ENCODE measurements at regions not wholly inside any gene's neighbourhood (a gene's known extent, or its start where the extent isn't known, plus 50 kb on each side); places are given as distances from the start of the nearest gene placed in this dataset.

DNA sequence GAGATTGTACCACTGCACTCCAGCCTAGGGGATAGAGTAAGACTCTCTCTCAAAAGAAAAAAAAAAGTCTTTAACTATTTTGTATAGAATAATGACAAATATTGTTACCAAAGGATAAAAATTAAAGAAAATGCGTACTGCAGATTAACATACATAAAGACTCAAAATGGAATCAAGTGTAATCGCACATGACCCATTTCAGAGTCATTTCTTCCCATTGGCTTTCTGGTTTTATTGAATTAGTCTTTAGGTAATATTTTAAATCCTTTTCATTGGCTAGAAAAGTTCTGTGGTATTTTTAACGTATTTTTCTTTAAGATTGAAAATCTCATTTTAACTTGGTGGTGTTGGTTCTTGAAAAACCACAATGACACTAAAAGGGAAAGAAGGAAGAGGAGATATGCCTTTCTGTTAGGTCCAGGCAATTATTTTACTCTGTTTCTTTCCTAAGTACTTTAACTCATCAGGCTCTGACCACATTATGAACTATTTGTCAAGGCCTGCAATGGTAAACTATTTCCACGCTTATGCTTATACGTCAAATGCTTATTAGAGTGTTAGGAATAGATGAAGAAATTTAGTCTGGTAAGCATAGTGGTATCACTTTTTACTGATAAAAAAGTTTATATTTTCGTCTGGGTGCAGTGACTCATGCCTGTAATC is 52.3 kb downstream of the PLEKHG1 start:
- Histone ChIP-seq H3K36me3 (ENCODE audit: control insufficient read depth, insufficient read depth, low read length) (no peaks in the 10 kb centered on the region), H3K4me3 (ENCODE audit: insufficient read depth, low read depth, low read length) (no peak overlapping the region), H3K4me1 (ENCODE audit: control insufficient read depth, insufficient read depth, low read length) (peaks cover 4% of the 10 kb centered on the region), H3K9me3 (ENCODE audit: control insufficient read depth, low read length) (no peaks in the 10 kb centered on the region), H3K27ac (ENCODE audit: insufficient read depth, low read depth, low read length, poor library complexity, severe bottlenecking) (no peak overlapping the region), H3K27me3 (ENCODE audit: control insufficient read depth, insufficient read depth, low read length, poor library complexity, severe bottlenecking) (no peaks in the 10 kb centered on the region)
- WGBS, 2 experiments: 96 to 97% methylated on average over 4 to 6 of the region's 6 CpGs

DNA sequence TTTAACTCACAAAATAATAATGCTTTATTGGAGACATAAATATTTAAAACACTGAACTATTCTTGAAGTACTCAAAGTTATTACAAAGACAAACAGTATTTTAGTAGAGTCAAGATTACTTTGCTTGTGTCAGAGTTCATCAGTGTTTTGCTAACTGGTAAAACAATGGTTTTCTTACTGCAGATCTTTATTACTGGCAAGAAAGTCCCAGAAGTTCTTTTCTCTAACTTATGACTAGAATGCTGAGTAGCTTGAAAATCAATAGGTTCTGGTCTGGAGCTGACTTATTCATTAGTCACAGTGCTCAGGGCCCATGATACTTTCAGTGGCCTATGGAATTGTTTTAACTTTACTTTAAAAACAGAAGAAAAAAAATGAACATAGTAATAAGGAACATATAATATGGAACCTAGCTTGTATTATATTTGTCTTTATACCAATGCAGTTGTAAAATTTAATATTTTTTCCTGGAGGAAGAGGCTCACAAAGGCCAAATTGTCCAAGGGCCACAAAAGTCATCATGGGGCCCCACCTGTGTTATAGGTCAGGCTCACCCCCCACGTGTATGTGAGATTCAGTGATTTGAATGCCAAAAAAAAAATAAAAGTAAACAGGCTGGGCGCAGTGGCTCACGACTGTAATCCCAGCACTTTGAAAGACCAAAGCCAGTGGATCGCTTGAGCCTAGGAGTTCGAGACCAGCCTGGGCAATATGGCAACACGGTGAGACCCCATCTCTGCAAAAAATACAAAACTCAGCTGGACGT is 53.3 kb downstream of the PLEKHG1 start:
- no peaks in the 10 kb centered on the region for H3K27me3 ChIP-seq (ENCODE audit: control insufficient read depth, insufficient read depth, low read length, poor library complexity, severe bottlenecking)
- 94% methylated on average over 7 of the region's 7 CpGs for WGBS, 2 experiments
- no peaks in the 10 kb centered on the region for H3K9me3 ChIP-seq (ENCODE audit: control insufficient read depth, low read length)
- peaks cover 4% of the 10 kb centered on the region for H3K4me1 ChIP-seq (ENCODE audit: control insufficient read depth, insufficient read depth, low read length)
- H3K36me3 ChIP-seq (ENCODE audit: control insufficient read depth, insufficient read depth, low read length): no peaks in the 10 kb centered on the region
- no peak overlapping the region for H3K4me3 ChIP-seq (ENCODE audit: insufficient read depth, low read depth, low read length)
- H3K27ac ChIP-seq (ENCODE audit: insufficient read depth, low read depth, low read length, poor library complexity, severe bottlenecking): no peak overlapping the region

DNA sequence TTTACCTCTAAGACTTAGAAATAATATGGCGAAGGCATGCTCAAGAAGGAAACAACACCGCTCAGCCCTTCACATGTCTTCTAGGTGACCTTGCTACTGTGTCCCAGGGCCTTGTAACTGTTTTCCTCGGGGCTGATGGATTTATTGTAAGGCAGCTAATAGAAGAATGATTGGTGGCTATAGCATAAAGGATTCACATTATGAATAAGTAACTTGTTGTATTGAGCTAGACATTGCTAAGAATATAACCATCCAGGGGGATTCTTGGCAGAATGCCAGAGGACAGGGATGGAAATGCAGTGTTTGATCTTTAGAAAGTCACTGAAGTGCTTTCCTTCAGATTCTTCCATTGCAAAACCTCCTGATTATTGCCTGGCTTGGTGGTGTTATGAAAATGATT is 54.9 kb downstream of the PLEKHG1 start:
- no peaks in the 10 kb centered on the region for H3K9me3 ChIP-seq (ENCODE audit: control insufficient read depth, low read length)
- H3K27ac ChIP-seq (ENCODE audit: insufficient read depth, low read depth, low read length, poor library complexity, severe bottlenecking): no peak overlapping the region
- H3K4me1 ChIP-seq (ENCODE audit: control insufficient read depth, insufficient read depth, low read length): peaks cover 4% of the 10 kb centered on the region
- H3K36me3 ChIP-seq (ENCODE audit: control insufficient read depth, insufficient read depth, low read length): no peaks in the 10 kb centered on the region
- WGBS, 2 experiments: 93 to 95% methylated on average over 3 of the region's 3 CpGs
- no peaks in the 10 kb centered on the region for H3K27me3 ChIP-seq (ENCODE audit: control insufficient read depth, insufficient read depth, low read length, poor library complexity, severe bottlenecking)
- no peak overlapping the region for H3K4me3 ChIP-seq (ENCODE audit: insufficient read depth, low read depth, low read length)

DNA sequence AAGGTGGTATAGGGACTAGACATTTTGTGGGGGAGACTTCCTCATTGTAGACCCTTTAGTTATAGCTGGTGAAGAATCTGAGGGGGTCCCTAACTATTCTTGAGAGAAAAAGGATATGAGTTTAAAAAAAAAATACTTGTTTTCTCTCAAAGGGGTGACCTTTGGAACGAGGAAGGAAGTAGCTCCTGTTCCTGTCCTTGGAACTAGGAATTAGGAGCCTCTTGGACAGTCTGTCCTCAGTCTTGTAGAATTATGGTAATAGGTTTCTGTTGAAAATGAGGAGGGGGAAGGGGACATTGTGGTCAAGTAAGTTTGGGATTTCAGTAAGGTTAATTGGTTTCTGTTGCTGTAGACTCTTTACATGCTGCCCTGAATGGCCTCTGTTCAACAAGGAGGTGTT is 56.5 kb downstream of the PLEKHG1 start:
- H3K36me3 ChIP-seq (ENCODE audit: control insufficient read depth, insufficient read depth, low read length): no peaks in the 10 kb centered on the region
- no peak overlapping the region for H3K4me3 ChIP-seq (ENCODE audit: insufficient read depth, low read depth, low read length)
- WGBS, 2 experiments: 95 to 96% methylated on average over 1 of the region's 1 CpG
- H3K27ac ChIP-seq (ENCODE audit: insufficient read depth, low read depth, low read length, poor library complexity, severe bottlenecking): no peak overlapping the region
- H3K9me3 ChIP-seq (ENCODE audit: control insufficient read depth, low read length): no peaks in the 10 kb centered on the region
- H3K4me1 ChIP-seq (ENCODE audit: control insufficient read depth, insufficient read depth, low read length): peaks cover 4% of the 10 kb centered on the region
- no peaks in the 10 kb centered on the region for H3K27me3 ChIP-seq (ENCODE audit: control insufficient read depth, insufficient read depth, low read length, poor library complexity, severe bottlenecking)

DNA sequence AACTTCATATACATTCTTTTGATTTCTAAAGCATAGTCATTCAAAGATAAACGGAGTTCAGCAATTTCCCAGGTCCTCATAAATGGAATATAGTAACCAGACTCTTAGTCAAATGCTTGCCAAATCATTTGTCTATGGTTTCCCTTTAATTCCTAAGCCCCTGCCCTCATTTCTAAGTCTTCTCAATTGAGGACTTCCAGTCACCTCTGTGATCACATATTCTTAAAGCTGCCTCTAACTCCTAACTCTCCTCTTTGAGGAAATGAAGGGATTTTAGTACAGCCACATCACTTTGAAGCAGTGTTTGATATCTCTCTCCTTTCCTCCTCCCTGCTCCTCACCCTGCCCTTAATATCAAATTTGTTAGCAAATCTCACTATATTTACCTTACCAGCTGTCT is 58.7 kb downstream of the PLEKHG1 start:
- Histone ChIP-seq H3K27me3 (ENCODE audit: control insufficient read depth, insufficient read depth, low read length, poor library complexity, severe bottlenecking) (no peaks in the 10 kb centered on the region), H3K36me3 (ENCODE audit: control insufficient read depth, insufficient read depth, low read length) (no peaks in the 10 kb centered on the region), H3K9me3 (ENCODE audit: control insufficient read depth, low read length) (no peaks in the 10 kb centered on the region), H3K4me1 (ENCODE audit: control insufficient read depth, insufficient read depth, low read length) (no peaks in the 10 kb centered on the region), H3K4me3 (ENCODE audit: insufficient read depth, low read depth, low read length) (no peak overlapping the region), H3K27ac (ENCODE audit: insufficient read depth, low read depth, low read length, poor library complexity, severe bottlenecking) (no peak overlapping the region)
- 81 to 86% methylated on average over 1 of the region's 1 CpG for WGBS, 2 experiments

DNA sequence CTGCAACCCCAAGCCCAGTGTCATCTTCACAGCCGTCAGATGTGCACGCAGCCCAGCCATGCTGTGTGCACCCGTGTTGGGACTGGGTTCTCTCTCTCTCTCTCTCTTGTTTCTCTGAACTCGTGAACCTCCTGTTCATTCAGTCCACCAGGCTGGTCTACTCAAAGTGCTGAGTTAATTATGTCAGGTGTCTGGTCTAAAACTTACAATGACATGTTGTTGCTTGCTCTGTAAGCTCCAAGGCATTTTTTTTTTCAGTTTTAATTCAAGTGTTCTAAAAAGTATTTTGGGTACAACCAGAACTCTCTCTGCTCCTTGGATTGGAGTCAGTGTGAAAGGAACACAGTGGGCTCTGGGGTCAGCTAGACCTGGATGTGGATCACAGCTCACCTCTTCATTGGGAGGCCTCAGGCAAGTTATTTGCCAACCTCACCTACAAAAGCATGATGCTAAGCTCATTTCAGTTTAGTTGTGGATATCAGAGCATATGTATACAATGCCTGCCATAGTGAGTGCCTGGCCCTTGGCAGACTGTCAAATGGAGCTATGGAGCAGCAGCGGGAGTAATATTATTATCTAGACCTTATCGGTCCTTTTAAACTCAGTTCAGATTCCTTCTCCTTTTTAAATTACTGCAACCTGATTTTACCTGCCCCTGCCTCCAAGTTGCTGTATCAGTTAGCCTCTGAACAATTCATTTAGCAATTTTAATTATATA is 59.5 kb downstream of the PLEKHG1 start:
- H3K36me3 ChIP-seq (ENCODE audit: control insufficient read depth, insufficient read depth, low read length): no peaks in the 10 kb centered on the region
- H3K27me3 ChIP-seq (ENCODE audit: control insufficient read depth, insufficient read depth, low read length, poor library complexity, severe bottlenecking): no peaks in the 10 kb centered on the region
- H3K4me3 ChIP-seq (ENCODE audit: insufficient read depth, low read depth, low read length): no peak overlapping the region
- 88 to 92% methylated on average over 5 of the region's 6 CpGs for WGBS, 2 experiments
- H3K4me1 ChIP-seq (ENCODE audit: control insufficient read depth, insufficient read depth, low read length): no peaks in the 10 kb centered on the region
- no peak overlapping the region for H3K27ac ChIP-seq (ENCODE audit: insufficient read depth, low read depth, low read length, poor library complexity, severe bottlenecking)
- H3K9me3 ChIP-seq (ENCODE audit: control insufficient read depth, low read length): no peaks in the 10 kb centered on the region

DNA sequence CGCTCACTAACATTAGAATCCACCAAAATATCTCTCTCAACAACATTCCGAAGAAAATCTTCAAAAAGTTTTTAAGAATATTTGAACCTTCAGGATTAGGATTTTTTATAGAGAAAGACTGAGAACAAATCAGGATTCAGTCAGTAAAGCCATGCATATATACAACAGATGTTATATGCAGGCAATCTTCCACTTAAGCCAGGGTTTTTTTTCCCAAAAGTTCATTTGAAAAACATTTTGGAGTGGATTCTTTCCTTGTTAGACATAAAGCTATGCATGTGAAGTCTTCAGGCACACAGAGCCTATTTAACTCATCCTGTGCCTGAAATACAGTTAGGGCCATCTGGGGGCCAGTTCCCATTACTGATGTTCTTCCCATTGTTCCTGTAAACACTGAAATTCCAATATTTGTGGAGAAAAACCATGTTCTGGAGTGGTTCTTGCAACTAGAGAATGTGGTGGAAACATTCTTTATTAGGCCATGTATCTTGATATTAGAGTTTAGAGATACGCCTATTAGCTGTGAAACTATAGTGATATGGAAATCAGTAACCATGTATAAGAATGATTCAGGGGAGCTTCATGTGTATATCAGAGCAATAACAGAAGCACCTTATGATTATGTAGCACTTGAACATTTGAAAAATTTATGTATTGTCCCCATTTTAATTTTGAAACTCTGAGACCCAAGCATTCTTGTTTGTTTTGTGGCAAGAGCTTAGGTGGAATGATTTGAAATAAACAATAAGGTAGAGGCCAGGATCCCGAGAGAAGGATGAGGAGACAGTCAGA is 61.7 kb downstream of the PLEKHG1 start:
- H3K4me1 ChIP-seq (ENCODE audit: control insufficient read depth, insufficient read depth, low read length): no peaks in the 10 kb centered on the region
- WGBS, 2 experiments: 82 to 93% methylated on average over 3 of the region's 4 CpGs
- H3K27ac ChIP-seq (ENCODE audit: insufficient read depth, low read depth, low read length, poor library complexity, severe bottlenecking): no peak overlapping the region
- no peaks in the 10 kb centered on the region for H3K36me3 ChIP-seq (ENCODE audit: control insufficient read depth, insufficient read depth, low read length)
- H3K4me3 ChIP-seq (ENCODE audit: insufficient read depth, low read depth, low read length): no peak overlapping the region
- no peaks in the 10 kb centered on the region for H3K27me3 ChIP-seq (ENCODE audit: control insufficient read depth, insufficient read depth, low read length, poor library complexity, severe bottlenecking)
- no peaks in the 10 kb centered on the region for H3K9me3 ChIP-seq (ENCODE audit: control insufficient read depth, low read length)

DNA sequence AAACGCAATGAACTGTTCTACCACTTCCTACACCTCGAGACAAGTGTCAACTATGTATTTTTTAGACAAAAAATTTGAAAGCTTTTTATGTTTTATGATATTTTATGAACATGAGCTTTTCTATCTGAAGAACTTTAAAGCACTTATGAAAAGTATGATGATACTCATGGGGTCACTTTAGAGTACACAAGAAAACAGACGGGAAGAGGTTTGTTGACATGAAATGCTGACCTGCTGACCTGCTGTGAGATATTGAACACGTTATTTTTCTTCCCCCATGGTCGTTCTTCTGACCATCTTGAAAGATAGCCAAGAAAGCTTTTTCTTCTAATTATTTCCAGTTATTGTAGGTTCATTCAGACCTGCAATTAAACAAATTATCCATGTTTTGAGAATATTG is 63.1 kb downstream of the PLEKHG1 start:
- Histone ChIP-seq H3K27ac (ENCODE audit: insufficient read depth, low read depth, low read length, poor library complexity, severe bottlenecking) (no peak overlapping the region), H3K9me3 (ENCODE audit: control insufficient read depth, low read length) (no peaks in the 10 kb centered on the region), H3K27me3 (ENCODE audit: control insufficient read depth, insufficient read depth, low read length, poor library complexity, severe bottlenecking) (no peaks in the 10 kb centered on the region), H3K4me3 (ENCODE audit: insufficient read depth, low read depth, low read length) (no peak overlapping the region), H3K4me1 (ENCODE audit: control insufficient read depth, insufficient read depth, low read length) (peaks cover 2% of the 10 kb centered on the region), H3K36me3 (ENCODE audit: control insufficient read depth, insufficient read depth, low read length) (no peaks in the 10 kb centered on the region)
- WGBS, 2 experiments: 92 to 95% methylated on average over 4 of the region's 5 CpGs

DNA sequence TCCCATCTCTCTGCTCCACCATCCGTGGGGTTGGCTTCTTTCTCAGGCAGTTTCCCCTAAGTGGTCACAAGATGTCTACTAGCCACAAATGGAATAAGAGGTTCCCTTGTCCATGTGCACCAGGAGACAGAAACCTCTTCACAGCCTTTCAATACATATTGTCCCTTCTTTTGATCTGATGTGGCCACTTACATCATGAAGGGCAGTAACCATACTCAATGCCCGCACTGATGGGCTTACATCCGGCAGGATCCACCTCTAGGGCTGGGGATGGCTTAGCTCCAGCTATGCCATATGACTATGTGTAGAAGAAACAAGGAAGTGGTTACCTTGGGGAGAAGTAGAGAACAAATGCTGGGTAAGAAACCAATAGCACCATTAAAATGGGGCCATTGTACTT is 64.4 kb downstream of the PLEKHG1 start:
- Histone ChIP-seq H3K9me3 (ENCODE audit: control insufficient read depth, low read length) (no peaks in the 10 kb centered on the region), H3K36me3 (ENCODE audit: control insufficient read depth, insufficient read depth, low read length) (no peaks in the 10 kb centered on the region), H3K4me1 (ENCODE audit: control insufficient read depth, insufficient read depth, low read length) (peaks cover 14% of the 10 kb centered on the region), H3K27ac (ENCODE audit: insufficient read depth, low read depth, low read length, poor library complexity, severe bottlenecking) (no peak overlapping the region), H3K4me3 (ENCODE audit: insufficient read depth, low read depth, low read length) (no peak overlapping the region), H3K27me3 (ENCODE audit: control insufficient read depth, insufficient read depth, low read length, poor library complexity, severe bottlenecking) (no peaks in the 10 kb centered on the region)
- 97 to 99% methylated on average over 3 of the region's 3 CpGs for WGBS, 2 experiments

DNA sequence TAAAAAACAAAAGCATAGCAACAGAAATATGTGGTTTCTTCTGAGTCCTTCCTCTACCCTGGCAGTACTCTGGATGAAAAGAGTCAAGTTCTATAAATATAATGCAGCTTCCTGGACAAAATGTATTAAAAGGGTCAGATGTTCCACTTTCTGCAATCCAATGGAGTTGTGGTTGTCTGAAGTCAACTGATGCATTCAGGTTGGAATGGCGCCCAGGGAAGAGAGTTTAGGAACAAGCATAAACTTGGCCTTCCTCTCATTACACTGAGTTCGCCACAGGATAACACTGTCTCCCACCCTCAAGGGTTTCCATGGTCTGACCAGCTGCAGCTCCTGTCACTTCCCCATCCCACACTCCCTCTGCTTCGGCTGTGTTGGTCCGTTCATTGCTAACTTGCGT is 66.4 kb downstream of the PLEKHG1 start:
- Histone ChIP-seq H3K4me1 (ENCODE audit: control insufficient read depth, insufficient read depth, low read length) (peaks cover 17% of the 10 kb centered on the region), H3K27me3 (ENCODE audit: control insufficient read depth, insufficient read depth, low read length, poor library complexity, severe bottlenecking) (no peaks in the 10 kb centered on the region), H3K36me3 (ENCODE audit: control insufficient read depth, insufficient read depth, low read length) (no peaks in the 10 kb centered on the region), H3K27ac (ENCODE audit: insufficient read depth, low read depth, low read length, poor library complexity, severe bottlenecking) (no peak overlapping the region), H3K9me3 (ENCODE audit: control insufficient read depth, low read length) (no peaks in the 10 kb centered on the region), H3K4me3 (ENCODE audit: insufficient read depth, low read depth, low read length) (no peak overlapping the region)
- WGBS, 2 experiments: 92 to 98% methylated on average over 5 of the region's 5 CpGs
